Renal cortical epithelial cell (primary cell): ENCODE measurements at regions not wholly inside any gene's neighbourhood (a gene's known extent, or its start where the extent isn't known, plus 50 kb on each side); places are given as distances from the start of the nearest gene placed in this dataset.
"Not testable (repeated sequence)": the region's sequence is repeated elsewhere in the genome, so short reads cannot be mapped to it uniquely, and the experiment has no call there.

ENCODE experiments used
- DNase-seq: peaks from one replicate; pipeline ENCODE4 v3.0.0-alpha.2; 2011; ENCODE audit warnings: low read depth

DNA sequence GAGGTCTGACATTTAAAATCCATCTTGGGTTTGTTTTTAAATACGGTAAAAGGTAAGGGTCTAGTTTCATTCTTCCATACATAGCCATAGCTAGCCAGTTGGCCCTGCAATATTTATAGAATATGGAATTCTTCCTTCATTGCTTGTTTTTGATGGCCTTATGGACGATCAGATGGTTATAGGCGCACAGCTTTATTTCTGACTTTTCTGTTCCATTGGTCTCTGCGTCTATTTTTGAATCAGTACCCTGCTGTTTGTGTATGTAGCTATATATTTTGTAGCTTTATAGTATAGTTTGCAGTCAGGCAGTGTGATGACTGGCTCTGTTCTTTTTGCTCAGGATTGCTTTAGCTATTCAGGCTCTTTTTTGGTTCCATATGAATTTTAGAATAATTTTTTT is 366.8 kb upstream of the MIS18BP1 start:
- DNase-seq: no peak

DNA sequence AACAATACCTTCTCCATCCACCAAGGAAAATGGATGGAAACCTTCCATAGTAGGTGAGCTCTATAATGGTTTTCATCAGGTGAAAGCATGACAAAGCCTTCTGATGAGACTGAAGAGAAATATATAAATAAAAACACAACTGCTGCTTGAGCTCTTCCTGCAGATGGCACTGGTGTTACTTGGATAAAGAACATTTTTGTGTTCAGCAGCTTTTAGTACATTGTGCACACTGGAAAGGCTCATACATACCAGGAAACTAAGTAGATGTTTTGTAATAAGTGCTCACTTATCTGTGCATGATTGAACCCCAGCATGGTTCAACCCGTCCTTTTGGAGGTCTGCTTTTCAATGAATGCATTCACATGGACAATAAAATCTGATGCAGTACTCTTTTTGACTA is 357.3 kb upstream of the MIS18BP1 start:
- peak; percentile 65 for DNase-seq

DNA sequence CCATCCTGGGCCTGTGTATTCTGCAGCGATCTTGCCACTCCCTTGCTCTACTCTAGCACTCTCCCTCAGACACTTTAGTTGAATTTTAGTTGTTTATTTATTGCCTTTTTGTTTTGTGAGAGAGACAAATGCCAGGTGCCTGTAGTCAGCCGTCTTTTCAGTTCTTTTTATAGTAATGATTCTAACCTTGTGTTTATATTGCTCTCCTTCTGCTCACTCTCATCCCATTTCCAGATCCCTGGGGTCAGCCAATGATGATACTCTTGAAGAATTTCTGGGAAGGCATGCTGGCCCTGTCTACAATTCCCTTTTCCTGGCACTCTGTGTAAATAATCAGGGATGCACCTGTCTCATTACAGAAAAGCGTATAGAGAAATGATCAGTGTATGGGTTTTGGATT is 334.1 kb upstream of the MIS18BP1 start:
- DNase-seq: no peak

DNA sequence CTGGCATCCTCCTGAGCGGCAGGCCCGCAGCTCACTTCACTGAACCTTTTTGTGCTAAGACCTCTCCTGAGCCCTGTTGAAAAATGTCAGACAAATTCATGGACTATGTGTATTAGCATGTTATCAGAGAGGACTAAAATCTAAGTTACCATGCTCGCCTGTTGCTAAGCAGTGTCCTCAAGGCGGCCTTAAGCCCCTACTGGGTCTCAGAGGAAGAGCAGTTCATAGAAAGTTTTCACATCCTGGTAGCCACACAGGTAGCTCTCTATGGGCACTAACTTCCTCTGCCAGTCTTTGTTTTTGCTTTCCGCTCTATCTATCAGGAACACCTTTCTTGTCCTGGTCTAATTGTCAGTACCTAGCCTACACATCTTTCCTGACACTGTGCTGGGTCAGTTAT is 306.6 kb upstream of the MIS18BP1 start:
- DNase-seq: no peak

DNA sequence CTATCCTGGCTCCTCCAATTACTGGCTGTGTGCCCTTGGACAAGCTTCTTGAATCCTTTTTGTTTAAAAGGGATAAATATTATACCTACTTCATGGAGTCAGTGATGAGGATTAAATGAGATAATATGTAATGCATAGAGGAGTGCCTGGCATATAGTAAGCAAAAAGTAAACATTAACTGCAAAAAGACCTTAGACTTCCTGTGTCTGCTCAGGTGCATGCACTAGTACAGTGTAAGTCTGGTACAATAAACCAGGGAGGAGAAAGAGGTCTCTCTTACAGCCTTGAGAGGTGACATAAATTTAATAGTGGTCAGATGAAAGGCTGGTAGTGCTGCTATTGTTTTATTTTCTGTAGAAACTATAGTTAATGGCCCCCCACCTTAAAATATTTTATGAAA is 305.2 kb upstream of the MIS18BP1 start:
- DNase-seq: no peak

DNA sequence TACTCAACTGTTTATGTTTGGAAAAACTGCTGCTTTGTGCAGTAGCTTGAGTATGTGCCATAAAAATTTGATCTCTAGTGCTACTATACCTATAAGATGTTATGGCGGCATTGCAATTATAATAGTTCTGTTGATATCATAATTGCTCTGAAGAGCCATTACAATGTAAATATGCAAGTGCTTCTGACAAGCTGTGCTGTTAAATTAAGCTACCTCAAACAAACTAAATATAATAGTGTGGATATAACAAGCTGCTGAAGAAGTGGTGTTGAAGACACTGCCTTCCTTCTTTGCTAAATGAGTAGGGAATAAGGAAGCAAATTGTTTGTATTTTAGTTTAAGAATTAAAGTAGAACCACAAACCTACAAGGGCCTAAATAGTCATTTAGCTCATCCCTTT is 301.0 kb upstream of the MIS18BP1 start:
- no peak for DNase-seq

DNA sequence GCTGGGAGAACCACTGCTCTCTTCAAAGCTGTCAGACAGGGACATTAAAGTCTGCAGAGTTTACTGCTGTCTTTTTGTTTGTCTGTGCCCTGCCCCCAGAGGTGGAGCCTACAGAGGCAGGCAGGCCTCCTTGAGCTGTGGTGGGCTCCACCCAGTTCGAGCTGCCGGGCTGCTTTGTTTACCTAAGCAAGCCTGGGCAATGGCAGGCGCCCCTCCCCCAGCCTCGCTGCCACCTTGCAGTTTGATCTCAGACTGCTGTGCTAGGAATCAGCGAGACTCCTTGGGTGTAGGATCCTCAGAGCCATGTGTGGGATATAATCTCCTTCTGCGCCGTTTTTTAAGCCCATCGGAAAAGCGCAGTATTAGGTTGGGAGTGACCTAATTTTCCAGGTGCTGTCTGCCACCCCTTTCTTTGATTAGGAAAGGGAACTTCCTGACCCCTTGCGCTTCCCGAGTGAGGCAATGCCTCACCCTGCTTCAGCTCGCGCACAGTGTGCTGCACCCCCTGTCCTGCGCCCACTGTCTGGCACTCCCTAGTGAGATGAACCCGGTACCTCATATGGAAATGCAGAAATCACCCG is 298.3 kb upstream of the MIS18BP1 start:
- DNase-seq: not testable (repeated sequence)

DNA sequence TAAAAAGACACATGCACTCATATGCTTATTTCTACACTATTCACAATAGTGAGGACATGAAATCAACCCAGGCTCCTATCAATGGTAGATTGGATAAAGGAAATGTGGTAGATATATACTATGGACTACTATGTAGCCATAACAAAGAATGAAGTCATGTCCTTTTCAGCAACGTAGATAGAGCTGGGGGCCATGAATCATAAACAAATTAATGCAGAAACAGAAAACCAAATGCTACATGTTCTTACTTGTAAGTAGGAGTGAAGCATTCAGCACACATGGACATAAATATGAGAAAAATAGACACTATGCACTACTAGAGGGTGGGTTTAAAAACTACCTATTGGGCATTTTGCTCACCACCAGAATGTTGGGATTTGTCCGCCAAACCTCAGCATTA is 278.0 kb upstream of the MIS18BP1 start:
- no peak for DNase-seq

DNA sequence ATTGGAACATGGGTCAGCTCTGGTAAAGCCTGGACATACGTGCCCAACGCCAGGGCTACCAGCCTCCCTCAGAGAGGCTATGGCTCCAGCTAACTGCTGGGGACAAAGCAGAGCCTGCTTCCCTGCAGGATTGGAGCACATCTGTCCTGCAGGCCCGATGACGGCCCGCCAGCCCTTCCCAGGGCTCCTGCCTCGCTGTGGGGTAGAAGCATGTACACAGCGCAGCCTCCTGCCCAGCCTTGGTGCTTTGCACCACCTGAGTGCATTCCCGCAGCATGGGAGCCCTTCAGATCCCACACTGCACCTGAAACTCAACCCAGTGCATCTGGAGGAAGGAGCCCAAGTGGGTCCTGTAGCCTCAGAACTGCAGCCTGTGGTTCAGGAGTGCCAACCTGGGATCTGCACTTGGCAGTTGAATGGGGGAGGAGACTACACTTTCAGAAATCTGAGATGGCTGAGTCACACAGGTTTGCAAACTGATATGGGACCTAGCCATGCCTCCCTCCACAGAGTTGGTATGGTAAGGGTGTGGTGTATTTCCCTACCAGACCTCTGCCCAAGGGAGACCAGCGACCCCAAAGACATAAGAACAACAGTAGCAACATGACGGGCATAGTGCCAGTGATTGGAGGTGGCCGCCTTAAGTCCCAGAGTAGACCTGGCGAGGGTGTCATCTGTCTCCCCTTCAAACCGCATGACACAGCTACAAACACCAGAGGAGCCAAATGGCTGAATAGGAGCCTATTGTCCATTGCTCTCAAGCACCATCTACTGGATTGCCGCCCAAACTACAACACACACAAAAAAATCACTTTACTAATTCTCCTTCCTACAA is 273.9 kb upstream of the MIS18BP1 start:
- DNase-seq: peak; percentile 16

DNA sequence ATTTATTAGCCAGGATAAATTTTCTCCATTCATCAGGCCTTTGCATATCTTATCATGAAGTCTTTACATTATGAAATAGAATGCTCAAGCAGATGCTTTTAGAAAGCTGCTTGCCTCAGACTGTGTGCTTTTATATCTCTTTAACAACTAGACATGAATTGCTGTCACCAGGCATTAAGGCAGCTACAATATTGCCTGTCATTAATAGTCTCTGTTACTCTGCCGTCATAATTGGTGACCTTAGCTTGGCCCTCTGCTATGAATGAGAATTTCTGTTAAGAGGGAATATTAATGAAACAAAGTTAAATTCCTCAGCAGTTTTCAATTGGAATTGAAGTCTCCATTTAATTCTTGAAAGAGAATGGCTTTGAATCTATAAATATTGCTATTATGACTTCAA is 266.8 kb upstream of the MIS18BP1 start:
- DNase-seq: no peak

DNA sequence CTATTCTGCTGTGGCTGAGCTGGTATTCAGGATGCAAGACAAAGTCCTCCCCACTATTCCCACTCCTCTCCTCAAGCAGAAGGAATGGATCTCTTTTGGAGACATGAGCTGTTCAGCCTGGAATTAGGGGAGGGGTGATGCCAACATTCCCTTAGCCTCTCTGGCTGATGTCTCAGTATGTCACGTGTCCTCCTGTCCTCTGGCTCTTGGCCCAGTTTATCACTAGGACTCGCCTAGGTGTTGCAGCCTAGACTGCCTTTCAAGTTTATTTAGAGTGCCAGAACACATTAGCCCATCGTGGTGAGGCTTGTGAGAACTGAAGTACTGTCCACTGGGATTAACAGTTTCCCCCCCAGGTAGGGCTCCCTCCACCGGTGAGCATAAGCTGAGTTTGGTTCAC is 239.9 kb upstream of the MIS18BP1 start:
- DNase-seq: no peak

DNA sequence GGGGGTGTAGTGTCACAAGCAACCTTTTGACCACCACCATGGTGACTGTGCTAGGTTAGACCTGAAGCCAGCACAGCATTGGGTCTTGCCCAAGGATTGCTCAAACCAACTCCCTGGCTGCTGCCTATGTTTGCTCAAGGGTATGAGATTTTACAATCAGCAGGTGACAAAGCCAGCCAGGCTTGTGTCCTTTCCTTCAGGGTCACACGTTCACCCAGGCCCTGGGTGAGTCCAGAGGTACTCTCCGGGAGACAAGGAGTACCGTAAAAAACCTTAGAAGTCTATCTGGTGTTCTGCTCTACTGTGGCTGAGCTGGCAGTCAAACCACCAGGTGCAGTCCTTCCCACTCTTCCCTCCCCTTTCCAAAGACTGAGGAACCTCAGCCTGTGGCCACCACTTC is 238.9 kb upstream of the MIS18BP1 start:
- no peak for DNase-seq

DNA sequence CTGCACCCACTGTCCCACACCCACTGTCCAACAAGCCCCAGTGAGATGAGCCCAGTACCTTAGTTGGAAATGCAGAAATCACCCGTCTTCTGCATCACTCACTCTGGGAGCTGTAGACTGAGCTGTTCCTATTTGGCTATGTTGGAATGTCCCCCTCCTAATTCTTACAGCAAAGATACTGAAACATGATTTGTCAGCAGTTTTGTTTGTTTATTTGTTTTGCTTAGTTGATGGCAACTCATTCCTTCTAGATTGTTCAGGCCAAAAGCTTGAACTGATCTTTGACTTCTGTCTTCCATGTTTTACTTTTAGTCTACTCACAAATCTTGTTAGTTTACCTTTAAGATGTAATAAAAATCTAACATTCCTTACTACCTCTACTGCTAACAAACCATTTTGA is 233.6 kb upstream of the MIS18BP1 start:
- no peak for DNase-seq

DNA sequence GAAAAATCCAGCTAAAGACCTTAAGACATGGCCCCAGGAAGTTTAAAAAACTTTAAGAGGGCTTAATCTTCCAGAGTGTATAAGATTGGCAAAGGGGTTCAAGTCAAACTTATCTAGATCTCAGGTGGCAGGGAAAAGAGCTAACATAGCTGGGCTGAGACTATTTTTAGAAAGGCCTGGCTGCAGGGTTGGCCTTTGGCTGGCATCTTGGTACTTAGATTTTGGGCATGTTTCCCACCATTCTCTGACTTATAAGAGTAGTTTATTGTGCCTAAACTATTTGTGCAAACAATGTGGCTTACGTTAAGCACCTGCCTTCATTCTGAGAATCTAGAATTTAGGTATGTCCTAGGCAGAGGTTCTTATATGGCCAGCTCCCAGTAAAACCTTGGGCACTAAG is 214.0 kb upstream of the MIS18BP1 start:
- DNase-seq: no peak

DNA sequence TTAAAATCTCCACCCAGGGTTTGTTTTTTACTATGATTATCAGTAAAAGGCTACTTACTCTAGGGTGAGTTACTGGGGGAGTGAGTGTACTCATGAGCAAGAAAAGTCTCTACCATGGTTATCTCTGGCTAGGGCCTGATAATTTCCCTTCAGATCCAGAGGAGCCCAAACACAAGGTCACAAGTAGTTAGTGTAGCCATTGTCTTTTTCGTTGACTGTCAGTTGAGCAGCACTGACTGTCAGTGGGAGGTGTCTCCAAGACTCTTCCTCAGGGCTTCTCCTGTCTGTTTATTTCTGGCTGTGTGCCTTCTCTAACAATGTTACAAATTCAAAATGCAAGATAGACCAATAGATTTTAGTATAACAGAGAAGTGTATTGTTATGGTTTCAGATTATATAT is 181.2 kb upstream of the MIS18BP1 start:
- no peak for DNase-seq

DNA sequence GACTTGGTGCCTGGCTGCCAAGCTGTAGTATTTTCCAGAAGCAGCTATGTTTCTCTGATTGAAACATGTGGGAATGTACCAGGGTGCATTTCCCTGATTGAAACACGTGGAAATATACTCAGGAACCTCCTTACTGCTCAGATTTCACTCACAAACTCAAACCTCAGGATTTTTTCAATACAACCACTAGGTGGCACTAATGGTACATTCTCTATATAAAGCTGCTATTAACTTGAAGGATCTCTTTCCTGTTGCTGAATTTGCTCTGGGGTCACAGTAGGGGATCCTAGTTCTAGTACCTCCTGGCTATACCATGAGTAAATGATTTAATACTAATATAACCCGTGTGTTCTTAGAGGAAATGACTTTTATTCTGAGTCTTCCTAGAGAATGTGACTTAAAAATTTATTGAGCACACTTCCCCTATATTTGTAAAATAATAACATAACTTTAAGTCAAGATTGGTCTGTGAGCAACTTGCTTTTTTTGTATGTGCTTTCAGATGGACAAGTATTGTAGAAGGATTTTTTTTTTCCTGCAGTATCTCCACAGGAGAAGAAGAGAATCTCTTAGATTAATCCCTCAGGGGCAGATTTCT is 173.8 kb upstream of the MIS18BP1 start:
- DNase-seq: peak; percentile 58

DNA sequence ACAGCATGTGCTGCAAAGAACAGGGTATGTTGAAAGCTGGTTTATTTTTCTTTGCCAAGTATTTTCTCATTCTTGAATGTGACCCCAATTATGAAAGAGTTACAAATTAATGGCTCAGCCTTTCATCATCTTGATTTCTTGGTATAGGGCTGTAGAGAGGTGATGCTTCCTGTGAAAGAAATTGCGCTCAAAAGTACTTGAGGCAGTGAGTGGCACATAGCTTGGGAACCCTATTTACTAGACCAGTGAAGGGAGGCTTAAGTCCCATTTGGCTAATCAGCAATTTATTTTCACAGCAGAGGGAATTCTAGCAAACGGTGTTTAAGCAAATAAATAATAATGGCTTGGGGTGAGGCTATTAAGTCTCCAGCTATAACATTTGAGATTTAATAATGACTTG is 153.9 kb upstream of the MIS18BP1 start:
- DNase-seq: no peak

DNA sequence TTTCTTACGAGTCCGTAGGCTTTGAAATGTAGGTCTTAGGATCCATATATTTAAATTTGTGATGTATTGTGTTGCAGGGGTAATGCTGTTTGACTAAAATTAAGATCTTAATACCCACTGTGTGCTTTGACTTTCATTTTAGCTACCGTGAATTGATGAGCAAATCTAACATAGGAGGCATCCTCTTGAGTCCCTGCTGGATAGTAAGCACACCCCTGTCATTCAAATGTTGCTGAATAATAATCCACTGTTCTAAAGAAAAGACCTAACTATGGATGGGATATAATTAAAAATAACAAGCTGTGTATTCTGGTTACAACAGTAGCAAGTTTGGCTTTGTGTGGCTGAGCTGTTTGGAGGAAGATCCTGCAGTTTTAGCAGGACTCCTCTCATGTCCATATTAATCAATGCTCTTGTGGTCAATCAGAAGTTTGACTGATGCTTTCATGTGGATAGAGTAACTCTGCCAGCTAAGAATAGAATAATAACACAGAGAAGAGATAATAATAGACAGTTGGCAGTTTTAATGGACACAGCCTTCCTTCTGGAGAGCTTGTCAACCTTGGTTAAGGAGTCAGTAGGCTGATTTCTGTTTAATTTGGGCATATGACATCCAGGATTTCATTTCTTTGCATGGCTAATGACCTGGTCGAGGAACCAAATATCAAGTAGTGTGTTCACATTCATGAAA is 148.1 kb upstream of the MIS18BP1 start:
- no peak for DNase-seq

DNA sequence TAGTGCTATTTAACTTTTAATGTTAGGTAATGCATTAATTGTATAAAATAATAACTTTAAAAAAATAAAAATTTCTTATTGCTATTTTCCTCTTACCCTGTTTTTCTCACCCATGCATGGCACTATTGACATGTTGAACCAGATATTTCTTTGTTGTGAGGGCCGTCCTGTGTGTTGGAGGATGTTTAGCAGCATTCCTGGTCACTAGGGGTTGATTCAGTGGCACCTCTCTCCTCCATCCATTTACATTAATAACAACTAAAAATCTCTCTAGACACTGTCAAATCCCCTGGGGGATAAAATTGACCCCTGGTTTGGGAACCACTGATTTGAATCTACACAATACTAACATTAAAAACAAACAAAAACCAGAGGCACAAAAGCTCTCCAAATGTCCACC is 147.5 kb upstream of the MIS18BP1 start:
- DNase-seq: no peak

DNA sequence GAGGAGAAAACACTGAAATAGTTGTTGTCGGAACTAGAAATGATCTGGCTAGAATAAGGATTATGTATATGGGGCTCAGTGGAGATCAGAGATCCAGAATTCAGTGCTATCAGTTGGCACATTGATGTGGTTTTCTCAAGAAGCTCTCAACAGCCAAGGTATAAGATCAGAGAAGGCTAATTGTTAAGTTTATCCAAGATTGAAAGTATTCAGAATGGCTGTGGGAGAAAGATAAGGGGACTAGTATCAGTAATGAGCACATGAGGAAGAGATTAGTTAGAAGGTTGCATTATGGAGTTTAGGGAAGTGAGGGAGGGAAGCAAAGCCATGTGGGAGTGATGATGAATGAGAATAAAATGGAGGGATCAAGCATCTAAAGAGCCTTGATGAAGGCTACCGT is 128.1 kb upstream of the MIS18BP1 start:
- no peak for DNase-seq

DNA sequence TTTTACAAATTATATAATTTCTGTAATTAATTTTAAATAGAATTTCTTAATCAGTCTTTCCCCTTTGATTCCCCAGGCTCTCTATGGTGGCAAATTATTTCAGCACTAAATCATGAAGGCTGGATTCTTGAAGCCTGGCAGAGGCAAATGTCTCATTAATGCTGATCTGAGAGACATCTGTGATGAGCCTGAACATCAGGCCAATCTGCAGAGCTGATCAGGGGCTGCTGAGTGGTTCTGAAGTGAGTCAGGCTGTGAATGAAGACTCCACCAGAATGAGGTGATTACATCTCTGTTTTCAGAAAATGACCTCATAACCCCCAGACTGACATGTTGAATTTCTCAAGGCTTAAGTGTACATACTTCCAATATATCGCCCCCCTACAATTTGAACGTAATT is 124.2 kb upstream of the MIS18BP1 start:
- no peak for DNase-seq

DNA sequence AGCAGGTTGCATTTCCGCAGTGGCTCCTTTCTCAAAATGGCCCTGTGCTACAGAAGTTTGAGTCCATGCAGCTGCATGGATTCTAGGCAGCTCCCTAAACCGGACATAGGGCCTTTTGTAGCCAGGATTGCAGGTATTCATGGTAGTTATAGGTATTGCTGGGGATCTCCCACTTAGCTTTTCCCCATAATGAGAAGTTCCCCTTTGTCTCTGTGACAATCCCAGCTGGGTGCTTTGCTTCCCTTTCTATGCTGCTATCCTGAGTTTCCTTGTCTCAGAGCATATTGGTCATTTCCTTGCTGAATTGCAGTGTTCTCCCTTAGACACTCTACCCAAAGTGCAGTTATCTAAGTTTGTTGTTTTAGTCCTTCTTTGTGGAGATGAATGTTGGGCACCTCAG is 120.9 kb upstream of the MIS18BP1 start:
- no peak for DNase-seq
